NCI-H524 treated with DMSO at 0.1 percent for 48 hours (cell line): ENCODE measurements at regions not wholly inside any gene's neighbourhood (a gene's known extent, or its start where the extent isn't known, plus 50 kb on each side); places are given as distances from the start of the nearest gene placed in this dataset.
"Not testable (repeated sequence)": the region's sequence is repeated elsewhere in the genome, so short reads cannot be mapped to it uniquely, and the experiment has no call there.

Source experiments
- DNase-seq: peaks from one replicate; lab custom pipeline; 2025; lab: John Stamatoyannopoulos, UW

DNA sequence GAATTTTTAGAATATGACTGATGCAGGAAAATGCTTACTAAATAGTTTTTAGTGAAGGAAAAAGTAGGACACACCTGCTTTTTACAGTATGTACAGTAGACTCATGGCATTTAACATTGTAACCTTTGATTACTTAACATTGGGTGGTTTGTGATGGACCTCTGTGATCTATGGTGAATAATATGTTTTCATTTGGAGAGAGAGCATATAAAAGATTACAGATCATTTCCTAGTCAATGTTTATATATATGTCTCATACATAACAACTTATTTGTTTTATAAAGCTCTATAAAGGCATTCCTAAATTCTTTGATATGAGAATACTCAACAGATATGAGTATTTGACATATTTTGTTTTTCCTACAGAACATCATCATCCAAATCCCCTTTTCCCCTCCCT lies 129.3 kb upstream of the PDE7B start:
- no peak for DNase-seq

- no peak for DNase-seq
Measured at GRCh38 chr6:135722679-135723078, 128.8 kb upstream of the PDE7B start.

GRCh38 chr6:135728589-135728988 lies 122.9 kb upstream of the PDE7B start:
- no peak for DNase-seq

- no peak for DNase-seq
Measured at GRCh38 chr6:135731116-135731515, 120.4 kb upstream of the PDE7B start.

- not testable (repeated sequence) for DNase-seq
Measured at GRCh38 chr6:135736351-135736750, 115.2 kb upstream of the PDE7B start.

GRCh38 chr6:135738636-135739035 lies 112.9 kb upstream of the PDE7B start:
- no peak for DNase-seq

GRCh38 chr6:135739288-135739687 lies 112.2 kb upstream of the PDE7B start:
- no peak for DNase-seq

GRCh38 chr6:135740580-135740979 lies 110.9 kb upstream of the PDE7B start:
- DNase-seq, result no peak

- DNase-seq, result no peak
Measured at GRCh38 chr6:135743476-135743875, 108.0 kb upstream of the PDE7B start.

DNA sequence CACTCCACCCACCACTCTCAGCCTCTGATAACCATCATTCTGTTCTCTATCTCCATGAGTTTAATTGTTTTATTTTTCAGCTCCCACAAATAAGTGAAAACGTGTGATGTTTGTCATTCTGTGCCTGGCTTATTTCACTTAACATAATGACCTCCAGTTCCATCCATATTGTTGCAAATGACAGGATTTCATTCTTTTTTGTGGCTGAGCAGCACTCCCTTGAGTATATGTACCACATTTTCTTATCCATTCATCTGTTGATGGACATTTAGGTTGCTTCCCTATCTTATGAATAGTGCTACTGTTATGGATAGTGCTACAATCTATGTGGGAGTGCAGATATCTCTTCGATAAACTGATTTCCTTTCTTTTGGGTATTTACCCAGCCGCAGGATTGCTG lies 103.3 kb upstream of the PDE7B start:
- DNase-seq, result no peak

DNA sequence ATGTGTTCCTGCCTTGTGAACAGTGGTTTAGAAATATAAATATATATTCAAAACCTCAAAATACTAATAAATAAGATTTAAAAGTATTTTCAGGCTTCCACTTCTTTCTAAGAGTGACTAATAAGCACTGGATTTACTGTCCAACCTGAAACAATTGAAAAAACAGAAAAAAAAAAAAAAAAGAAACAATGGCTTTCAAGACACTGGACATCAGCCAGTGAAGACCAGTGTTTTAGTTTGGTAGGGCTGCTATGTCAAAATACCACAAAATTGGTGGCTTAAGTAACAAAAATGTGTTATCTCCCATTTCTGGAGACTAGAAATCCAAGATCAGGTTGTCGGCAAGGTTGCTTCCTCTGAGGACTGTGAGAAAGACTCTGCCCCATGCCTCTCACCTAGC lies 101.4 kb upstream of the PDE7B start:
- DNase-seq, result no peak

DNA sequence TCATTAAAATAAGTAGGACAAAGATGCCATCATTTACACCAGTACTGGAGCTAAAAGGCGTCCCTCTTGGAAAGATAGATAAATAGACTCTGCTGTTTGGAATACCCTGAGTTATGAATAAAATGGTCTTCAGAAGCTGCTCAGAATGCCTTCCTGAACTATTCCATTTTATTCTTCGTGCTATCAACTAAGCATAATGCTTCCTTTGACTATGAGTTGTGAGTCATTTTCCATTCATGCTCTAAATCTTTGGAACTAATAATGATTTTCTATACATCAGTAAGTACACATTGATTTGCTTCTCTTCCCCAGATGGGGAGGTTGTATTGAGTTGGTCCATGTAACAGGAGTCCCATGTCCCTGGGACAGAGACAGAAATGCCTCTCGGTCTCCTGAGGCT lies 98.3 kb upstream of the PDE7B start:
- no peak for DNase-seq

GRCh38 chr6:135759831-135760230 lies 91.7 kb upstream of the PDE7B start:
- no peak for DNase-seq

DNA sequence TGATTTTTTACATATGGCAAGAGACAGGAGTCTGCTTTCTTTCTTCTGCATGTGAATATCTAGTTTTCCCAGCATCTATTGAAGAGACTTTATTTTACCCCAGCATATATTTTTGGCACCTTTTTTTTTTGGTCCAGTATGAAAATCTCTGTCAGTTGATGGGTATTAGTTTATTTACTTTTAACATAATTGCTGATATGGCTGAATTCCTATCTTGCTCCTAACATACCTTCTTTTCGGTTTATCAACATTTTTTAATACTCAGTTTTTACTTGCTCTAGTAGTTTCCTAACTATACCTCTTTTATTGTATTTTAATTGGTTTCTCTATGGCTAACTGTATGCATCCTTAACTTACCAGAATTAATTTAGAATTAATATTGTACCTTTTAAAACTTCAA lies 77.5 kb upstream of the PDE7B start:
- no peak for DNase-seq

DNA sequence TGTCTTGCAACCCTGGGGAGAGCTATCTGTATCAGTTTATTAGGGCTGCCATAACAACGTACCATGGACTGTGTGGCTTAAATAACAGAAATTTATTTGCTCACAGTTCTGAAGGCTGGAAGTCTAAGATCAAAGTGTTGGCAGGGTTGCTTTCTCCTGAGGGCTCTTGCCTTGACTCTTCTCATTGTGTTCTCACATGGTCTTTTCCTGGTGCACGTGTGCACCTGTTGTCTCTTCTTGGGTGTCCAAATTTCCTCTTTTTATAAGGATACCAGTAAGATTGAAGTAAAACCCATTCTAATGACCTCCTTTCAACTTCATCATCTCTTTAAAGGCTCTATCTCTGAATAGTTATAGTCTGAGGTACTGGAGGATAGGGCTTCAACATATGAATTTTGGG lies 72.3 kb upstream of the PDE7B start:
- no peak for DNase-seq

GRCh38 chr6:135780326-135780725 lies 71.2 kb upstream of the PDE7B start:
- no peak for DNase-seq

- no peak for DNase-seq
Measured at GRCh38 chr6:135782546-135782945, 69.0 kb upstream of the PDE7B start.

- DNase-seq, result no peak
Measured at GRCh38 chr6:135784507-135784906, 67.0 kb upstream of the PDE7B start.

- DNase-seq, result no peak
Measured at GRCh38 chr6:135789375-135790050, 62.0 kb upstream of the PDE7B start.

DNA sequence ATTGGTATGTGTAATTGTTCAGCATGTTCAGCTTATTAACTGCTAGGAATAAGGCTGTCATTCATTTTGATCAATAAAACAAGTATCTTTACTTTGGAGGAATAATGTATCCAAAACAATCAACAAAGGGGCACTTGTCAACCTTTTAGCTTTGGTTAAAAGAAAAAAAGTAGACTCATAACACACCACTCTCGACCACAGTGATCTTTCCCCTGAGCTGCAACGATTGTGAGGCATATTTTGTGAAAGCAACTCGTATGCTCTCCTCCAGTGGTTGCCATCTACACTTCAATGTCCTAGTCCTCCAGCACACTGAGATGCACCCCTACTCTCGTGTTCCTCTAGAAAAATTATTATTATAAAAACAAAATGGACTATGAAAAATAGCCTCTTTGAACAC lies 60.1 kb upstream of the PDE7B start:
- DNase-seq, result no peak

DNA sequence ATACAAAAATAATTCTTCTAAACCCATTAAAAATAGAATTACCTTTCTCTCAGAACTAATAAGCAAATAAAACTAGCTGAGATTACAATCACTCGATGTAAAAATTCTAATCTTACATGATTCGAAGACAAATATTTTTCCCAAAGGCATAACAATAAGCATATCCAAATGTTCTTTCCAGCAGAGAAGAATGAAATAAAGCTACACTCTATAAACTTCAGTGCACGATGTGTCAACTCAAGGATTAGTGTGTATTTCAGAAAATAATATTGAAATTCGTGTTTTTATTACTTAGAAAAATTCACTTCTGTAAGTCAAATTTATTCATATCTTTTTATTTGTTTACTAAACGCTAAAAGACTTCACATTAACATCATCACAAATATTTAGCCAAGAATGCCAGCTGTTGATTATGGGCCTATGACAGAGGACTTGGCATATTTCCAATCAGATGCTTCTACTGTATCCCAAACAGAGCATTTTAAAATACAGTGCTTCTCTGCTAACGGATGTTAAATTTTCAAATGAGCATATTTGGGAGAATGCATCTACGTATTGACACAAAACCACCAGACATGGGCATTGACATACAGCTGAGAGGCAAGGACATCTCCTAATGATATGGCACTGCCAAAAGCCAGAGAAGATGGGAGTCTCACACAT lies 54.7 kb upstream of the PDE7B start:
- DNase-seq, result peak; percentile 36

DNA sequence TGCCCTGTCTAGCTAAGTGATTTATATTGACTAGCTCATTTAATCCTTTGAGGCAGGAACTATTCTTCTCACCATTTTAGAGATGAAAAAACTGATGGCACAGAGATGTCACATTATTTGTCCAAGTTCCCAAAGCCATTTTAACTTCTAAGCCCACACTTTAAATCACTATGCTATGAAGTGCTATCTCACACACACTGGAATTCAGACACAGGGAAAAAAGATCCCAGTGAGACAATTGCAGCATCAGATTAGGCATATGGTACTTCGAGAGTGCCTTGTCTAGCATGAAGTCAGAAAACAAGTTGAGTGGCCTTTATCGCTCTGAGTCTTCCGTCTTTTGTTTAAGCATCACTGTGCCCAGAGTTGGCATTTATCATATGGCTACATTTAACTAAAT lies 54.1 kb upstream of the PDE7B start:
- DNase-seq, result peak; percentile 73

GRCh38 chr6:135798751-135799515 lies 52.6 kb upstream of the PDE7B start:
- no peak for DNase-seq
